Muscle layer of colon (tissue), 2 donors: ENCODE measurements at regions not wholly inside any gene's neighbourhood (a gene's known extent, or its start where the extent isn't known, plus 50 kb on each side); places are given as distances from the start of the nearest gene placed in this dataset.
"Not testable (repeated sequence)": the region's sequence is repeated elsewhere in the genome, so short reads cannot be mapped to it uniquely, and the experiment has no call there.

Source experiments
- H3K27ac ChIP-seq: one replicate; pipeline ENCODE4 v1.7.0; 2013; ENCODE audit warnings: low read depth, mild to moderate bottlenecking, low read length, moderate library complexity
- H3K27me3 ChIP-seq, 2 donors: one replicate each; pipeline ENCODE4 v1.7.0; 2013; ENCODE audit warnings: low read length in 2 of 2, mild to moderate bottlenecking in 2 of 2; ENCODE audit not compliant: insufficient read depth in 2 of 2, control insufficient read depth in 1 of 2
- H3K36me3 ChIP-seq: one replicate; pipeline ENCODE4 v1.7.0; 2013; ENCODE audit warnings: mild to moderate bottlenecking, low read length; ENCODE audit not compliant: insufficient read depth
- H3K4me1 ChIP-seq: one replicate; pipeline ENCODE4 v1.7.0; 2013; ENCODE audit warnings: mild to moderate bottlenecking, low read length; ENCODE audit not compliant: insufficient read depth
- H3K4me3 ChIP-seq, 2 donors: one replicate each; pipeline ENCODE4 v1.7.0; 2013; ENCODE audit warnings: low read length in 2 of 2, low read depth in 1 of 2, mild to moderate bottlenecking in 1 of 2, moderate library complexity in 1 of 2
- H3K9ac ChIP-seq: one replicate; pipeline ENCODE4 v1.7.0; 2013; ENCODE audit warnings: low read length
- H3K9me3 ChIP-seq: one replicate; pipeline ENCODE4 v1.7.0; 2013; ENCODE audit warnings: mild to moderate bottlenecking, low read length
- donor health status: abdominal sarcoma.
- donor health status: Adenocarcinoma of cecum.

GRCh38 chr5:51156222-51156621 is 227.0 kb upstream of the ISL1 start:
- Histone ChIP-seq H3K36me3 (no peaks in the 10 kb centered on the region), H3K27me3 (no peaks in the 10 kb centered on the region), H3K4me3 (no peak overlapping the region), H3K9ac (no peak overlapping the region), H3K4me1 (no peaks in the 10 kb centered on the region), H3K27ac (no peak overlapping the region), H3K9me3 (no peaks in the 10 kb centered on the region)

- H3K4me1 ChIP-seq = no peaks in the 10 kb centered on the region
- H3K9ac ChIP-seq = no peak overlapping the region
- no peaks in the 10 kb centered on the region for H3K27me3 ChIP-seq
- no peak overlapping the region for H3K27ac ChIP-seq
- H3K36me3 ChIP-seq = no peaks in the 10 kb centered on the region
- H3K9me3 ChIP-seq = no peaks in the 10 kb centered on the region
- no peak overlapping the region for H3K4me3 ChIP-seq
These were observed 226.4 kb upstream of the ISL1 start for GRCh38 chr5:51156838-51157237.

GRCh38 chr5:51159164-51159563 is 224.1 kb upstream of the ISL1 start:
- H3K9ac ChIP-seq = no peak overlapping the region
- H3K9me3 ChIP-seq = peaks cover 7% of the 10 kb centered on the region
- H3K27me3 ChIP-seq = no peaks in the 10 kb centered on the region
- H3K36me3 ChIP-seq = no peaks in the 10 kb centered on the region
- no peak overlapping the region for H3K27ac ChIP-seq
- no peak overlapping the region for H3K4me3 ChIP-seq
- no peaks in the 10 kb centered on the region for H3K4me1 ChIP-seq

- H3K27ac ChIP-seq = no peak overlapping the region
- no peak overlapping the region for H3K9ac ChIP-seq
- H3K4me3 ChIP-seq = no peak overlapping the region
- H3K9me3 ChIP-seq = peaks cover 7% of the 10 kb centered on the region
- H3K27me3 ChIP-seq = no peaks in the 10 kb centered on the region
- no peaks in the 10 kb centered on the region for H3K36me3 ChIP-seq
- H3K4me1 ChIP-seq = no peaks in the 10 kb centered on the region
These were observed 223.6 kb upstream of the ISL1 start for GRCh38 chr5:51159606-51160005.

GRCh38 chr5:51162245-51162644 is 221.0 kb upstream of the ISL1 start:
- no peaks in the 10 kb centered on the region for H3K36me3 ChIP-seq
- no peak overlapping the region for H3K9ac ChIP-seq
- peaks cover 7% of the 10 kb centered on the region for H3K9me3 ChIP-seq
- H3K27ac ChIP-seq = no peak overlapping the region
- no peaks in the 10 kb centered on the region for H3K4me1 ChIP-seq
- no peaks in the 10 kb centered on the region for H3K27me3 ChIP-seq
- H3K4me3 ChIP-seq = no peak overlapping the region

- H3K9ac ChIP-seq, H3K27me3 ChIP-seq, H3K9me3 ChIP-seq, H3K36me3 ChIP-seq, H3K4me3 ChIP-seq, H3K27ac ChIP-seq, H3K4me1 ChIP-seq: not testable (repeated sequence)
These were observed 217.6 kb upstream of the ISL1 start for GRCh38 chr5:51165621-51166020.

- no peak overlapping the region for H3K27ac ChIP-seq
- no peaks in the 10 kb centered on the region for H3K27me3 ChIP-seq
- H3K9me3 ChIP-seq = no peaks in the 10 kb centered on the region
- no peak overlapping the region for H3K4me3 ChIP-seq
- no peak overlapping the region for H3K9ac ChIP-seq
- no peaks in the 10 kb centered on the region for H3K36me3 ChIP-seq
- H3K4me1 ChIP-seq = no peaks in the 10 kb centered on the region
These were observed 210.2 kb upstream of the ISL1 start for GRCh38 chr5:51172903-51173626.

GRCh38 chr5:51181208-51181894 is 201.9 kb upstream of the ISL1 start:
- no peaks in the 10 kb centered on the region for H3K27me3 ChIP-seq
- no peaks in the 10 kb centered on the region for H3K36me3 ChIP-seq
- H3K9ac ChIP-seq = no peak overlapping the region
- H3K27ac ChIP-seq = no peak overlapping the region
- no peaks in the 10 kb centered on the region for H3K9me3 ChIP-seq
- H3K4me1 ChIP-seq = no peaks in the 10 kb centered on the region
- H3K4me3 ChIP-seq = no peak overlapping the region

- Histone ChIP-seq H3K4me3 (no peak overlapping the region), H3K27me3 (no peaks in the 10 kb centered on the region), H3K4me1 (no peaks in the 10 kb centered on the region), H3K36me3 (no peaks in the 10 kb centered on the region), H3K9ac (no peak overlapping the region), H3K9me3 (no peaks in the 10 kb centered on the region), H3K27ac (no peak overlapping the region)
These were observed 197.4 kb upstream of the ISL1 start for GRCh38 chr5:51185850-51186329.

- no peak overlapping the region for H3K4me3 ChIP-seq
- no peaks in the 10 kb centered on the region for H3K4me1 ChIP-seq
- no peaks in the 10 kb centered on the region for H3K27me3 ChIP-seq
- H3K36me3 ChIP-seq = no peaks in the 10 kb centered on the region
- no peak overlapping the region for H3K27ac ChIP-seq
- H3K9ac ChIP-seq = no peak overlapping the region
- H3K9me3 ChIP-seq = no peaks in the 10 kb centered on the region
These were observed 195.2 kb upstream of the ISL1 start for GRCh38 chr5:51188001-51188591.

- Histone ChIP-seq H3K36me3 (no peaks in the 10 kb centered on the region), H3K4me3 (no peak overlapping the region), H3K9ac (no peak overlapping the region), H3K9me3 (no peaks in the 10 kb centered on the region), H3K27ac (no peak overlapping the region), H3K27me3 (no peaks in the 10 kb centered on the region), H3K4me1 (no peaks in the 10 kb centered on the region)
These were observed 188.6 kb upstream of the ISL1 start for GRCh38 chr5:51194671-51195070.
